ENCODE measurements at regions not wholly inside any gene's neighbourhood (a gene's known extent, or its start where the extent isn't known, plus 50 kb on each side); places are given as distances from the start of the nearest gene placed in this dataset.

DNA sequence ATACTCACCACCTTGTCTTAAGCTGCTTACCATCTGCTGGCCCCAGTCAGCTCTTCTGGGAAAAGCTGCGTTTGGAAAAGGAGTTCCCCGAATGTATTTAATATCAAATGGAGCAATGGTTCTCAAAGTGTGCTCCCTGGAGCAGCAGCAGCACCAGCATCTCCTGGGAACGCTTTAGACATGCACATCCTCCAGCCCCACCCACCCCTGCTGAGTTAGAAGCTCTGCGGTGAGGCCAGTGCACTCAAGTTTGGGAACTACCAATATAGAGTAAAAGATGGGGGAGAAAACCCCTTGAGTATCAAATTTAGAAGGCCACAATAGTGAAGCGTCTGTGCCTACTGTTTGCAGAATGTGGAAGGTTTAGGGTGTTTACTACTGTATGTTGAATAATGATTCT is 124.0 kb upstream of the TOPAZ1 start:
- no peak overlapping the region for H3K27ac ChIP-seq (ENCODE audit: low read length)
- H2AFZ ChIP-seq (ENCODE audit: low read depth, low read length), result no peak overlapping the region
- no peak overlapping the region for H3K4me2 ChIP-seq (ENCODE audit: low read length)
- no peaks in the 10 kb centered on the region for H4K20me1 ChIP-seq (ENCODE audit: insufficient read depth)
- TF ChIP-seq, protein P1, sequence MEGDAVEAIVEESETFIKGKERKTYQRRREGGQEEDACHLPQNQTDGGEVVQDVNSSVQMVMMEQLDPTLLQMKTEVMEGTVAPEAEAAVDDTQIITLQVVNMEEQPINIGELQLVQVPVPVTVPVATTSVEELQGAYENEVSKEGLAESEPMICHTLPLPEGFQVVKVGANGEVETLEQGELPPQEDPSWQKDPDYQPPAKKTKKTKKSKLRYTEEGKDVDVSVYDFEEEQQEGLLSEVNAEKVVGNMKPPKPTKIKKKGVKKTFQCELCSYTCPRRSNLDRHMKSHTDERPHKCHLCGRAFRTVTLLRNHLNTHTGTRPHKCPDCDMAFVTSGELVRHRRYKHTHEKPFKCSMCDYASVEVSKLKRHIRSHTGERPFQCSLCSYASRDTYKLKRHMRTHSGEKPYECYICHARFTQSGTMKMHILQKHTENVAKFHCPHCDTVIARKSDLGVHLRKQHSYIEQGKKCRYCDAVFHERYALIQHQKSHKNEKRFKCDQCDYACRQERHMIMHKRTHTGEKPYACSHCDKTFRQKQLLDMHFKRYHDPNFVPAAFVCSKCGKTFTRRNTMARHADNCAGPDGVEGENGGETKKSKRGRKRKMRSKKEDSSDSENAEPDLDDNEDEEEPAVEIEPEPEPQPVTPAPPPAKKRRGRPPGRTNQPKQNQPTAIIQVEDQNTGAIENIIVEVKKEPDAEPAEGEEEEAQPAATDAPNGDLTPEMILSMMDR (IDR thresholded peaks at IDR 0.05; ENCODE audit: poor library complexity, severe bottlenecking), result no peak
- TF ChIP-seq EZH2 (IDR thresholded peaks at IDR 0.05; ENCODE audit: borderline replicate concordance, insufficient read depth, low read length, poor library complexity, severe bottlenecking) (no peak), SMC3 (conservative IDR thresholded peaks at IDR 0.05; ENCODE audit: poor library complexity) (no peak), EP300 (conservative IDR thresholded peaks at IDR 0.05; ENCODE audit: poor library complexity, severe bottlenecking) (no peak), MXI1 (conservative IDR thresholded peaks at IDR 0.05; ENCODE audit: poor library complexity, severe bottlenecking) (no peak), RAD21 (conservative IDR thresholded peaks at IDR 0.05) (no peak), POLR2AphosphoS5 (IDR thresholded peaks at IDR 0.05) (no peak), TAF1 (IDR thresholded peaks at IDR 0.05; ENCODE audit: low read depth) (no peak)
- TF ChIP-seq, protein P2, sequence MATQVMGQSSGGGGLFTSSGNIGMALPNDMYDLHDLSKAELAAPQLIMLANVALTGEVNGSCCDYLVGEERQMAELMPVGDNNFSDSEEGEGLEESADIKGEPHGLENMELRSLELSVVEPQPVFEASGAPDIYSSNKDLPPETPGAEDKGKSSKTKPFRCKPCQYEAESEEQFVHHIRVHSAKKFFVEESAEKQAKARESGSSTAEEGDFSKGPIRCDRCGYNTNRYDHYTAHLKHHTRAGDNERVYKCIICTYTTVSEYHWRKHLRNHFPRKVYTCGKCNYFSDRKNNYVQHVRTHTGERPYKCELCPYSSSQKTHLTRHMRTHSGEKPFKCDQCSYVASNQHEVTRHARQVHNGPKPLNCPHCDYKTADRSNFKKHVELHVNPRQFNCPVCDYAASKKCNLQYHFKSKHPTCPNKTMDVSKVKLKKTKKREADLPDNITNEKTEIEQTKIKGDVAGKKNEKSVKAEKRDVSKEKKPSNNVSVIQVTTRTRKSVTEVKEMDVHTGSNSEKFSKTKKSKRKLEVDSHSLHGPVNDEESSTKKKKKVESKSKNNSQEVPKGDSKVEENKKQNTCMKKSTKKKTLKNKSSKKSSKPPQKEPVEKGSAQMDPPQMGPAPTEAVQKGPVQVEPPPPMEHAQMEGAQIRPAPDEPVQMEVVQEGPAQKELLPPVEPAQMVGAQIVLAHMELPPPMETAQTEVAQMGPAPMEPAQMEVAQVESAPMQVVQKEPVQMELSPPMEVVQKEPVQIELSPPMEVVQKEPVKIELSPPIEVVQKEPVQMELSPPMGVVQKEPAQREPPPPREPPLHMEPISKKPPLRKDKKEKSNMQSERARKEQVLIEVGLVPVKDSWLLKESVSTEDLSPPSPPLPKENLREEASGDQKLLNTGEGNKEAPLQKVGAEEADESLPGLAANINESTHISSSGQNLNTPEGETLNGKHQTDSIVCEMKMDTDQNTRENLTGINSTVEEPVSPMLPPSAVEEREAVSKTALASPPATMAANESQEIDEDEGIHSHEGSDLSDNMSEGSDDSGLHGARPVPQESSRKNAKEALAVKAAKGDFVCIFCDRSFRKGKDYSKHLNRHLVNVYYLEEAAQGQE (IDR thresholded peaks at IDR 0.05; ENCODE audit: borderline replicate concordance), result no peak
- no peaks in the 10 kb centered on the region for H3K9me3 ChIP-seq (ENCODE audit: low read length)
- no peaks in the 10 kb centered on the region for H3K36me3 ChIP-seq (ENCODE audit: insufficient read depth, low read length)
- H3F3A ChIP-seq (ENCODE audit: insufficient read depth, low read length, poor library complexity, severe bottlenecking), result no peaks in the 10 kb centered on the region
- no peak overlapping the region for H3K4me3 ChIP-seq (ENCODE audit: low read length)
- H3K27me3 ChIP-seq (ENCODE audit: insufficient read depth, low read depth, low read length), result no peaks in the 10 kb centered on the region
- H3K9ac ChIP-seq (ENCODE audit: low read length), result no peak overlapping the region
- no peaks in the 10 kb centered on the region for H3K9me2 ChIP-seq (ENCODE audit: insufficient read depth, low read length)
- H3K79me2 ChIP-seq (replicated peaks; ENCODE audit: insufficient read depth, low read length), result no peaks in the 10 kb centered on the region

GRCh38 chr3:44120721-44121582 is 120.7 kb upstream of the TOPAZ1 start:
- no peaks in the 10 kb centered on the region for H3K9me3 ChIP-seq (ENCODE audit: low read length)
- H4K20me1 ChIP-seq (ENCODE audit: insufficient read depth), result no peaks in the 10 kb centered on the region
- H3K9me2 ChIP-seq (ENCODE audit: insufficient read depth, low read length), result no peaks in the 10 kb centered on the region
- no peaks in the 10 kb centered on the region for H3K36me3 ChIP-seq (ENCODE audit: insufficient read depth, low read length)
- no peak overlapping the region for H3K9ac ChIP-seq (ENCODE audit: low read length)
- no peak overlapping the region for H3K4me2 ChIP-seq (ENCODE audit: low read length)
- TF ChIP-seq, protein P1 (IDR thresholded peaks at IDR 0.05; ENCODE audit: poor library complexity, severe bottlenecking), result no peak
- TF ChIP-seq POLR2AphosphoS5 (IDR thresholded peaks at IDR 0.05) (no peak), EZH2 (IDR thresholded peaks at IDR 0.05; ENCODE audit: borderline replicate concordance, insufficient read depth, low read length, poor library complexity, severe bottlenecking) (no peak), EP300 (conservative IDR thresholded peaks at IDR 0.05; ENCODE audit: poor library complexity, severe bottlenecking) (no peak), MXI1 (conservative IDR thresholded peaks at IDR 0.05; ENCODE audit: poor library complexity, severe bottlenecking) (no peak), TAF1 (IDR thresholded peaks at IDR 0.05; ENCODE audit: low read depth) (no peak), SMC3 (conservative IDR thresholded peaks at IDR 0.05; ENCODE audit: poor library complexity) (no peak), RAD21 (conservative IDR thresholded peaks at IDR 0.05) (no peak)
- TF ChIP-seq, protein P2 (IDR thresholded peaks at IDR 0.05; ENCODE audit: borderline replicate concordance), result no peak
- H3K27me3 ChIP-seq (ENCODE audit: insufficient read depth, low read depth, low read length), result no peaks in the 10 kb centered on the region
- no peaks in the 10 kb centered on the region for H3F3A ChIP-seq (ENCODE audit: insufficient read depth, low read length, poor library complexity, severe bottlenecking)
- no peak overlapping the region for H3K27ac ChIP-seq (ENCODE audit: low read length)
- no peaks in the 10 kb centered on the region for H3K79me2 ChIP-seq (replicated peaks; ENCODE audit: insufficient read depth, low read length)
- no peak overlapping the region for H2AFZ ChIP-seq (ENCODE audit: low read depth, low read length)
- H3K4me3 ChIP-seq (ENCODE audit: low read length), result no peak overlapping the region

Data from neural cell (in vitro differentiated cells).